ENCODE measurements at regions not wholly inside any gene's neighbourhood (a gene's known extent, or its start where the extent isn't known, plus 50 kb on each side); places are given as distances from the start of the nearest gene placed in this dataset.

DNA sequence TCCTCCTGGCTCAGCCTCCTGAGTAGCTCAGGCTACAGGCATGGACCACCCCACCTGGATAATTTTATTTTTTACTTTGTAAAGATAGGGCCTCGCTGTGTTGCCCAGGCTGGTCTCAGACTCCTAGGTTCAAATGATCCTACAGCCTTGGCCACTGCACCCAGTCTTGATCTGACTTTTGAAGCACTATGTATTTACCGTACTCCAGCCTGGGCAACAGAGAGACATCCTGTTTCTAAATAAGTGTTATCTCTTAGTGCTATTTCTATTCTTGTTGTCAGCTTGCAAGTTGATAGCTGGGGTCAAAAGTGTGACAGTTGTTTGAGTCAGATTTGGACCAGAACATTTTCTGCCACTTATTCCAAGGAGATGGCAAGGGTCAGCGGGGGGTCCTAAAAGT is 486.4 kb downstream of the NPIPA7 start:
- H3K4me3 ChIP-seq (ENCODE audit: control insufficient read depth, low read depth, low read length): no peak overlapping the region
- TF ChIP-seq, protein P1, sequence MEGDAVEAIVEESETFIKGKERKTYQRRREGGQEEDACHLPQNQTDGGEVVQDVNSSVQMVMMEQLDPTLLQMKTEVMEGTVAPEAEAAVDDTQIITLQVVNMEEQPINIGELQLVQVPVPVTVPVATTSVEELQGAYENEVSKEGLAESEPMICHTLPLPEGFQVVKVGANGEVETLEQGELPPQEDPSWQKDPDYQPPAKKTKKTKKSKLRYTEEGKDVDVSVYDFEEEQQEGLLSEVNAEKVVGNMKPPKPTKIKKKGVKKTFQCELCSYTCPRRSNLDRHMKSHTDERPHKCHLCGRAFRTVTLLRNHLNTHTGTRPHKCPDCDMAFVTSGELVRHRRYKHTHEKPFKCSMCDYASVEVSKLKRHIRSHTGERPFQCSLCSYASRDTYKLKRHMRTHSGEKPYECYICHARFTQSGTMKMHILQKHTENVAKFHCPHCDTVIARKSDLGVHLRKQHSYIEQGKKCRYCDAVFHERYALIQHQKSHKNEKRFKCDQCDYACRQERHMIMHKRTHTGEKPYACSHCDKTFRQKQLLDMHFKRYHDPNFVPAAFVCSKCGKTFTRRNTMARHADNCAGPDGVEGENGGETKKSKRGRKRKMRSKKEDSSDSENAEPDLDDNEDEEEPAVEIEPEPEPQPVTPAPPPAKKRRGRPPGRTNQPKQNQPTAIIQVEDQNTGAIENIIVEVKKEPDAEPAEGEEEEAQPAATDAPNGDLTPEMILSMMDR (conservative IDR thresholded peaks at IDR 0.05; ENCODE audit: control insufficient read depth, insufficient read depth, low read depth, low read length): no peak
- DNase-seq (ENCODE audit: low read depth): no peak

DNA sequence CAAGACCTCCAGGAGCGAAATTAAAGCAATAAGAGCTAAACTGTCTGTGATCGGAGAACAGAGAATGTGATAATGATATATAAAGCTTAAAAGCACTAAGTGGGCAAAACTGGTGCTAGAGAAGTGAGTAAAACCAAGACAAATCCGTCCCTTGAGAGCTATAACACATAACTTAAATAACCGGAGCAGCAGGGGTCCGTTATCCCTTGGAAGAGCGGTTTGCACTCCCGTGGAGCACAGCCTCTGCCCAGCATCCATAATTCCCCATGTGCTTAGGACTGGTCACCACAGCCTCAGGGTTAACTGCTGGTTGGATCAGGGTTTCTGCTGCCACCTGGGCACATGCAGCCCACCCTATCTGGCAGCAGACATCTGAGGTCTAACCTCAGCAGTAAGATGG is 489.0 kb downstream of the NPIPA7 start:
- DNase-seq (ENCODE audit: low read depth): no peak
- H3K4me3 ChIP-seq (ENCODE audit: control insufficient read depth, low read depth, low read length): no peak overlapping the region
- TF ChIP-seq, protein P1 (conservative IDR thresholded peaks at IDR 0.05; ENCODE audit: control insufficient read depth, insufficient read depth, low read depth, low read length): no peak

DNA sequence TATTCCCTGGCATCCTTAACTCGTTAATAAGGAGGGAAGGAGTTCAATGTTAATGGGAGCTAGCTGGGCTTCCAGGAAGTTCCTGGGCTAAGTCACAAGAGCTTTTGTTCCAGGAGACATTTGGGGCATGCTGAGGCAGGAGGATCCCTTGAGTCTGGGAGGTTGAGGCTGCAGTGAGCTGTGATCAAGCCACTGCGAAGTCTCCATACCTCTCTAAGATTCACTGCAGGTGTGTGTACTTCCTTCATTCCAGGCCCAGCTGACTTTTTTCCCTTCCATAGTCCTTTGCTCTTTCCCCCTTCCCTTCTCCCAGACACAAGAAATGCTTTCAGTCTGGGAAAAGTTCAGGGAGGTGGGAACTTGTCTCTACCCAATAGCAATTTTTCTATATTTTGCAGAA is 489.8 kb downstream of the NPIPA7 start:
- TF ChIP-seq, protein P1 (conservative IDR thresholded peaks at IDR 0.05; ENCODE audit: control insufficient read depth, insufficient read depth, low read depth, low read length): no peak
- no peak overlapping the region for H3K4me3 ChIP-seq (ENCODE audit: control insufficient read depth, low read depth, low read length)
- no peak for DNase-seq (ENCODE audit: low read depth)

DNA sequence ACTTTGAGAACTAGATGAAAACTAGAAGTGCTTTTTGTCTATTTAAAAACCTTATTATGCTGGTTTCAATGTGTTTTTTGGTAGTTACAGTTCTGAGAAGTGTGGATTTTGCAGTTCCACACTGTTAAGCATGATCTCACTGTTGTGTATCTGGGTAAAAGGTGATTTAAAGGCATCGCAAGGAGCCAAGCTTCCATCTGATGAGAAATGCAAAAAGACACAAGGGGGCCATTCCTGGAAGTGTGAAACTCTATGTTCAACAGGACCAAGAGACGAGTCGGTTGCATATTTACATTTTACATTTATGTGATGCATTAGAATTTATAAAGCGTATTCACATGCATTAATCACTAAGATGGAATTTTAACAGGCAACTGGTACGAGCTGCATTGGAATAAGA is 490.8 kb downstream of the NPIPA7 start:
- TF ChIP-seq, protein P1 (conservative IDR thresholded peaks at IDR 0.05; ENCODE audit: control insufficient read depth, insufficient read depth, low read depth, low read length): no peak
- DNase-seq (ENCODE audit: low read depth): no peak
- no peak overlapping the region for H3K4me3 ChIP-seq (ENCODE audit: control insufficient read depth, low read depth, low read length)

DNA sequence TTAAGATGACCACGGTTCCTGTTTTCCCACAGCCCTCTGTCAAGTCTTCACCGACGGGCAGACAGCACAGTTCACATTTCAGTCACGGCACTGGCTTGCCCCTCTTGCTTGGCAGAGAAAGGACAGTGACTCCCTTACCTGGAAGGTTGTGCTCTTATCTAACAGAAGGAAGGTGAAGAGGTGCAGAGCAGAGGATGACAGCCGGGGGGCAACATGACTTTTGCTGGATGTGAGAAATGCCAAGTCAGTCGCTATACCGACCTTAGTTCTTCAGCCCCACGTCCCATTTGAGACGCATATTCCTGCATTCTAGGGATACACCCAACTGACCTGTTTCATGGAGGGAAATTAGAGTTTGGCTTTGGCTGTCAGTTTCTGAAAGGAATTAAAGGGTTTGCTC is 492.3 kb downstream of the NPIPA7 start:
- no peak for DNase-seq (ENCODE audit: low read depth)
- TF ChIP-seq, protein P1 (conservative IDR thresholded peaks at IDR 0.05; ENCODE audit: control insufficient read depth, insufficient read depth, low read depth, low read length): no peak

DNA sequence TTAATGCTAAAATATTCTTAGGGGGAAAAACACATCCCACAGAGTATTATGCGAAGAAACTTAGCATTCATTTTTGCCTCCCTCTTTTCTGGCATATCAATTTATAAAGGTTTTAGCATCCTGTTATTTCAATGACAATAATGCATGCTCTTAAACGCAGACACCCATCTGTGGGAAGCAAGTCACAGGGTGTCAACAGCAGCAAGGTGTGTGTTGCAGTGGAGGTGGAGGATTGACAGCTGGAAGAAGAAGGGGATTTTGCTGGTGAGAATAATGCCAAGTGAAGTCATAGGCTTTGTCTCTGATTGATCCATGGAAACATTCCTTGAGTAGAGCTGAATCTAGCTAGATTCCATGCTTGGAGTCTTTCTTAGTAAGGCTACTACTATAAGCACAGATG is 498.1 kb downstream of the NPIPA7 start:
- TF ChIP-seq, protein P1 (conservative IDR thresholded peaks at IDR 0.05; ENCODE audit: control insufficient read depth, insufficient read depth, low read depth, low read length): no peak
- DNase-seq (ENCODE audit: low read depth): no peak
- H3K4me3 ChIP-seq (ENCODE audit: control insufficient read depth, low read depth, low read length): no peak overlapping the region

More for the DNA sequence above, 492.3 kb downstream of the NPIPA7 start:
- no peak overlapping the region for H3K4me3 ChIP-seq (ENCODE audit: control insufficient read depth, low read depth, low read length)
